K562 (cell line): ENCODE measurements at regions not wholly inside any gene's neighbourhood (a gene's known extent, or its start where the extent isn't known, plus 50 kb on each side); places are given as distances from the start of the nearest gene placed in this dataset.

Experiments
- ATAC-seq: fragments of 200-7000 bp; cut with Tn5 transposase; 3 replicates; pipeline ENCODE4 v1.9.1; 2020; ENCODE audit warnings: moderate library complexity
- BruUV-seq: library from RNA; stranded (reverse); fragments of 400-500 nt; replicated peaks from 2 replicates; lab custom pipeline; 2021; lab: Mats Ljungman, UMichigan
- CTCF ChIA-PET: fragments of 300-600 bp; formaldehyde crosslinking; extraction: SDS; loops from one replicate; lab custom pipeline; 2021; ENCODE audit warnings: low intra/inter-chr PET ratio; lab: Yijun Ruan, JAX
- POLR2A ChIA-PET: fragments of 300-600, 350-650 bp; sonication (Branson Sonifier 250); formaldehyde crosslinking; extraction: SDS; loops from one replicate; lab custom pipeline; 2021; ENCODE audit warnings: antibody characterized with exemption, inconsistent platforms; lab: Yijun Ruan, JAX
- DNase-seq, 4 experiments: peaks; one replicate each; pipeline versions ENCODE4 v3.0.0 to v3.0.0-alpha.2; 2011 to 2018; ENCODE audit warnings: low spot score in 3 of 4, mixed read lengths in 3 of 4; ENCODE audit errors: extremely low read depth in 1 of 4
- FAIRE-seq: peaks from 2 replicates; lab custom pipeline; 2011; peaks lifted over from hg19 to GRCh38; lab: Jason Lieb, UNC
- H2AFZ ChIP-seq: 2 replicates; pipeline ENCODE4 v1.6.0; 2011; ENCODE audit warnings: low read depth, low read length, control low read depth, inconsistent platforms
- H3K27ac ChIP-seq: fragments of 200-600 bp; 3 replicates; pipeline ENCODE4 v1.8.0; 2011; ENCODE audit warnings: low read depth, mild to moderate bottlenecking, control low read depth, inconsistent platforms, low read length, moderate library complexity, mixed read lengths; ENCODE audit errors: extremely low read depth
- H3K27me3 ChIP-seq, 2 experiments: fragments of 300-600 bp in 1 of 2; 2 replicates in 1 of 2; 3 replicates in 1 of 2; pipeline versions ENCODE4 v1.6.0 to v1.8.0; 2011; ENCODE audit warnings: inconsistent platforms in 2 of 2, low read length in 2 of 2, mild to moderate bottlenecking in 1 of 2, mixed read lengths in 1 of 2, moderate library complexity in 1 of 2; ENCODE audit not compliant: control insufficient read depth in 2 of 2, insufficient read depth in 2 of 2
- H3K36me3 ChIP-seq: fragments of 300-600 bp; 3 replicates; pipeline ENCODE4 v1.8.0; 2011; ENCODE audit warnings: mild to moderate bottlenecking, low read length, inconsistent platforms; ENCODE audit not compliant: control insufficient read depth, insufficient read depth
- H3K4me1 ChIP-seq, 2 experiments: fragments of 200-600 bp in 1 of 2; replicated peaks in 1 of 2; 2 replicates in 1 of 2; 3 replicates in 1 of 2; pipeline versions ENCODE4 v1.5.1 to v1.8.0; 2011; ENCODE audit warnings: inconsistent platforms in 2 of 2, low read length in 2 of 2, mild to moderate bottlenecking in 1 of 2, mixed read lengths in 1 of 2, moderate library complexity in 1 of 2; ENCODE audit not compliant: control insufficient read depth in 2 of 2, insufficient read depth in 2 of 2
- H3K4me2 ChIP-seq: 2 replicates; pipeline ENCODE4 v1.6.1; 2011; ENCODE audit warnings: low read length, control low read depth, inconsistent platforms, mixed read lengths; ENCODE audit not compliant: insufficient read depth
- H3K4me3 ChIP-seq: fragments of 200-600 bp; sonication (generic), shearing (Covaris generic); 2 replicates; pipeline ENCODE4 v1.5.1; 2016; ENCODE audit warnings: control low read depth, inconsistent platforms
- H3K79me2 ChIP-seq: fragments of 200-600 bp; 3 replicates; pipeline ENCODE4 v1.8.0; 2011; ENCODE audit warnings: low read length, inconsistent platforms; ENCODE audit not compliant: control insufficient read depth, insufficient read depth
- H3K9ac ChIP-seq, 2 experiments: 2 replicates each; pipeline versions ENCODE4 v1.6.0 to v1.6.1; 2011; ENCODE audit warnings: low read depth in 2 of 2, low read length in 2 of 2, control low read depth in 1 of 2, inconsistent platforms in 1 of 2, mild to moderate bottlenecking in 1 of 2, mixed read lengths in 1 of 2; ENCODE audit not compliant: insufficient read depth in 1 of 2
- H3K9me1 ChIP-seq: one replicate; pipeline ENCODE4 v1.6.0; 2011; ENCODE audit warnings: inconsistent platforms, mild to moderate bottlenecking, low read length, moderate library complexity; ENCODE audit not compliant: control insufficient read depth, insufficient read depth
- H3K9me3 ChIP-seq: replicated peaks from 2 replicates; pipeline ENCODE4 v1.5.1; 2011; ENCODE audit warnings: low read depth, low read length, inconsistent platforms; ENCODE audit not compliant: control insufficient read depth, insufficient read depth
- H4K20me1 ChIP-seq: replicated peaks from 2 replicates; pipeline ENCODE4 v1.6.1; 2011; ENCODE audit warnings: low read length, inconsistent platforms, mixed read lengths; ENCODE audit not compliant: control insufficient read depth, insufficient read depth
- ATF7 ChIP-seq: fragments of 450-650 bp; IDR thresholded peaks from 2 replicates; pipeline ENCODE4 v1.7.1; 2014; ENCODE audit warnings: mild to moderate bottlenecking, moderate library complexity
- EHMT2 ChIP-seq: fragments of 450-650 bp; IDR thresholded peaks from 2 replicates; pipeline ENCODE4 v1.6.1; 2018; ENCODE audit warnings: antibody characterized with exemption
- ETS1 ChIP-seq: conservative IDR thresholded peaks from 2 replicates; pipeline ENCODE4 v1.6.1; 2011; ENCODE audit warnings: low read depth, mild to moderate bottlenecking, low read length; ENCODE audit not compliant: control insufficient read depth
- FOXA3 ChIP-seq, 2 experiments: fragments of 450-650 bp in 1 of 2; sonication (generic) in 1 of 2; formaldehyde crosslinking; IDR thresholded peaks in 1 of 2; conservative IDR thresholded peaks in 1 of 2; 2 replicates each; pipeline versions ENCODE4 v1.4.0 to v1.8.0; 2020 to 2022; ENCODE audit warnings: mild to moderate bottlenecking in 2 of 2, missing genetic modification reagents in 1 of 2
- HBP1 ChIP-seq: fragments of 450-650 bp; formaldehyde crosslinking; IDR thresholded peaks from 2 replicates; pipeline ENCODE4 v1.4.0; 2022; ENCODE audit warnings: missing genetic modification characterization
- JUND ChIP-seq, 2 experiments: IDR thresholded peaks; 2 replicates in 1 of 2; 3 replicates in 1 of 2; pipeline ENCODE4 v1.6.1; 2011; ENCODE audit warnings: borderline replicate concordance in 2 of 2, low read depth in 2 of 2, low read length in 2 of 2, improper control_type of control experiment in 1 of 2, missing biosample characterization in 1 of 2, missing genetic modification characterization in 1 of 2, missing genetic modification reagents in 1 of 2
- MECOM ChIP-seq: fragments of 250-450 bp; sonication (Bioruptor Pico); IDR thresholded peaks from 2 replicates; pipeline ENCODE4 v1.8.0; 2022; ENCODE audit warnings: inconsistent platforms
- NFE2 ChIP-seq: IDR thresholded peaks from 2 replicates; pipeline ENCODE4 v1.6.1; 2014; ENCODE audit warnings: antibody characterized with exemption, low read depth
- SRSF9 ChIP-seq: fragments of 200-400 bp; formaldehyde crosslinking; IDR thresholded peaks from 2 replicates; pipeline ENCODE4 v1.6.1; 2017; ENCODE audit warnings: low read depth, low read length, borderline replicate concordance
- VEZF1 ChIP-seq: fragments of 200-800 bp; sonication (Bioruptor generic); IDR thresholded peaks from 2 replicates; pipeline ENCODE4 v1.6.1; 2017; ENCODE audit warnings: missing genetic modification characterization, missing compliant biosample characterization
- ZNF143 ChIP-seq: sonication (generic); formaldehyde crosslinking; IDR thresholded peaks from 2 replicates; pipeline ENCODE4 v1.9.0; 2022; ENCODE audit warnings: mild to moderate bottlenecking, missing genetic modification reagents
- WGBS: fragments of 100-300 bp; shearing (Covaris generic); methylation state at CpG from one replicate; pipeline ENCODE4 v1.1.6; 2016; ENCODE audit warnings: low coverage, mixed read lengths; ENCODE audit not compliant: insufficient coverage; ENCODE audit errors: missing lambda C conversion rate; 5-methylcytosine and 5-hydroxymethylcytosine counted together
- in situ Hi-C: fragments of 300-500 bp; cut with MboI; formaldehyde crosslinking; loops from 4 replicates; pipeline ENCODE4 v1.15.0; 2018; ENCODE audit warnings: inconsistent platforms, mixed read lengths
- intact Hi-C: fragments of 100-400 bp; cut with micrococcal nuclease; formaldehyde crosslinking; loops from 2 replicates; pipeline ENCODE4 v1.14.2; 2022
- TF ChIP-seq, protein P1 (sequence below): fragments of 450-650 bp; IDR thresholded peaks from 2 replicates; pipeline ENCODE4 v1.6.1; 2016; ENCODE audit warnings: mild to moderate bottlenecking

DNA sequence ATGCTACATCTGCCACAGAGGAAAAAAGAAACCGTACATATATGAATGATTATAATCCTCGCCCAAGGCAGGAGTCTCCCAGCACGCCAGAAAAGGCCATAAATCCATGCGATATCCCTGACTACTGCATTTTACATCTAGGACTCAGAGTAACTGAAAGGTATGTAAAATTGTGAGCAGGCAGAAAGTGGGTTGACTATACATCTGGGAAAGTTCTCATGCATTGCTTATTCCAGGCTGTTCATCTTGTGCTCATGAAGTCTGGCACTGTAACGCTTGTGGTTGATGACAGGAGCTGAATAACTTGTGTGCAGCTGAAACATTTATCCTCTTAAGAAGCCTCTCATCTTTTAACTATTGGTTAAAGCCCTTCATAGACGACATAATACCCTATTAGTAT, 193.4 kb upstream of the STEAP4 start:
- no peaks in the 10 kb centered on the region for H3K4me1 ChIP-seq
- no peaks in the 10 kb centered on the region for H3K27me3 ChIP-seq
- H2AFZ ChIP-seq: no peak overlapping the region
- H3K36me3 ChIP-seq: no peaks in the 10 kb centered on the region
- in situ Hi-C loops: no loop called here
- H3K9ac ChIP-seq: no peak overlapping the region
- no peak for FAIRE-seq
- no peak for DNase-seq
- H3K9me1 ChIP-seq: no peaks in the 10 kb centered on the region
- ChIA-PET POLR2A (no interaction called here), CTCF (no interaction called here)
- under 1% methylated on average over 6 of the region's 6 CpGs for WGBS
- intact Hi-C loops: no loop called here
- no peak for ATAC-seq
- H3K4me2 ChIP-seq: no peak overlapping the region
- no peaks in the 10 kb centered on the region for H4K20me1 ChIP-seq
- BruUV-seq: no TSS peak
- no peaks in the 10 kb centered on the region for H3K9me3 ChIP-seq
- TF ChIP-seq ZNF143 (CRISPR knock-in tag) (no peak), ATF7 (no peak), MECOM (CRISPR knock-in tag) (no peak), EHMT2 (no peak), NFE2 (no peak), VEZF1 (CRISPR knock-in tag) (no peak), SRSF9 (no peak), HBP1 (CRISPR knock-in tag) (no peak), ETS1 (no peak), JUND (IDR thresholded peaks at IDR 0.05; ENCODE audit: borderline replicate concordance, low read depth, low read length) (no peak), JUND (tag; IDR thresholded peaks at IDR 0.05; ENCODE audit: borderline replicate concordance, low read depth, low read length) (no peak), FOXA3 (CRISPR knock-in tag; conservative IDR thresholded peaks at IDR 0.05 in 1 of 2, IDR thresholded peaks at IDR 0.05 in 1 of 2) (no peak)
- TF ChIP-seq, protein P1, sequence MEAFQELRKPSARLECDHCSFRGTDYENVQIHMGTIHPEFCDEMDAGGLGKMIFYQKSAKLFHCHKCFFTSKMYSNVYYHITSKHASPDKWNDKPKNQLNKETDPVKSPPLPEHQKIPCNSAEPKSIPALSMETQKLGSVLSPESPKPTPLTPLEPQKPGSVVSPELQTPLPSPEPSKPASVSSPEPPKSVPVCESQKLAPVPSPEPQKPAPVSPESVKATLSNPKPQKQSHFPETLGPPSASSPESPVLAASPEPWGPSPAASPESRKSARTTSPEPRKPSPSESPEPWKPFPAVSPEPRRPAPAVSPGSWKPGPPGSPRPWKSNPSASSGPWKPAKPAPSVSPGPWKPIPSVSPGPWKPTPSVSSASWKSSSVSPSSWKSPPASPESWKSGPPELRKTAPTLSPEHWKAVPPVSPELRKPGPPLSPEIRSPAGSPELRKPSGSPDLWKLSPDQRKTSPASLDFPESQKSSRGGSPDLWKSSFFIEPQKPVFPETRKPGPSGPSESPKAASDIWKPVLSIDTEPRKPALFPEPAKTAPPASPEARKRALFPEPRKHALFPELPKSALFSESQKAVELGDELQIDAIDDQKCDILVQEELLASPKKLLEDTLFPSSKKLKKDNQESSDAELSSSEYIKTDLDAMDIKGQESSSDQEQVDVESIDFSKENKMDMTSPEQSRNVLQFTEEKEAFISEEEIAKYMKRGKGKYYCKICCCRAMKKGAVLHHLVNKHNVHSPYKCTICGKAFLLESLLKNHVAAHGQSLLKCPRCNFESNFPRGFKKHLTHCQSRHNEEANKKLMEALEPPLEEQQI: no peak
- TF ChIP-seq, all 486 proteins: peak for 0
- no peak overlapping the region for H3K4me3 ChIP-seq
- no peak overlapping the region for H3K27ac ChIP-seq
- H3K79me2 ChIP-seq: no peaks in the 10 kb centered on the region
